ENCODE measurements at regions not wholly inside any gene's neighbourhood (a gene's known extent, or its start where the extent isn't known, plus 50 kb on each side); places are given as distances from the start of the nearest gene placed in this dataset.
"Not testable (repeated sequence)": the region's sequence is repeated elsewhere in the genome, so short reads cannot be mapped to it uniquely, and the experiment has no call there.

DNA sequence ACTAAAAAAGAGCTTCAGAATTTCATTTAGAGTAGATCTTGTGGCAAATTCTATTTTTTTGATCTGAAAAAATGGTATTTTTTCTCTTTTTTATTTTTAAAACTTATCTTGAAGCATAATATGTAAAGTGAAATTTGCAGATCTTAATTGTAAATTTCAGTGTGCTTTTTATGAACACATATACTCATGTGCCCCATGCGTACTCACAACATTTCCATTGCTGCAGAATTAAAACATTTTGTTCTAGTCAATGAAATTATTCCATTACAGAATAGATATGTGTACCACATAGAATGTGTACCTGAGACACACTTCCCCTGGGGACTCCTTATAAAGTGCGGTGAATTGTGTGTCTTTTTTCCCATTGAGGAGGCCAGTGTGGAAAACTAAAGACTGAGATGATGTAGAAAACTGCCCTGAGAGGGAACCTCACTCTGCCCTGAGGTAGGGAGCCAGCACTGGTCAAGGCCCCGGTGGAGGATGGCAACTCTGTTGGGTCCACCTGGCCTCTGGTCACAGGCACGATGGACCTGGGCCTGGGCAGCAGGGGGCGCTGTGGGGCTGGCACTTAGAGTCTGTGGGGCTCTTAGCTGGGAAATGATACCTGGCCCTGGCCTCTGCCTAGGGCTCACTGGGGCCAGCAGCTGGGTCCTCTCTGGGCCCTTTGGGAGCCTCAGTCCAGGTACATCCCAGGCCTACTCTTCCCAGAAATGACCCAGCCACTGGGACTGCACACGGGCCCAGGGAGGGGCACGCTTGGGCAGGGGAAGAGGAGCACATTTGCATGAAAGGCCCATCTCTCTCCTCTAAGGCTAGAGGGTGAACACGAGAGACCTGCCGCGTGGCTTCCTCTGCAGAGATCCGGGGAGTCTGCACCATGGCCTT is 77.9 kb upstream of the TOP3B start:
- TF ChIP-seq, protein P1, sequence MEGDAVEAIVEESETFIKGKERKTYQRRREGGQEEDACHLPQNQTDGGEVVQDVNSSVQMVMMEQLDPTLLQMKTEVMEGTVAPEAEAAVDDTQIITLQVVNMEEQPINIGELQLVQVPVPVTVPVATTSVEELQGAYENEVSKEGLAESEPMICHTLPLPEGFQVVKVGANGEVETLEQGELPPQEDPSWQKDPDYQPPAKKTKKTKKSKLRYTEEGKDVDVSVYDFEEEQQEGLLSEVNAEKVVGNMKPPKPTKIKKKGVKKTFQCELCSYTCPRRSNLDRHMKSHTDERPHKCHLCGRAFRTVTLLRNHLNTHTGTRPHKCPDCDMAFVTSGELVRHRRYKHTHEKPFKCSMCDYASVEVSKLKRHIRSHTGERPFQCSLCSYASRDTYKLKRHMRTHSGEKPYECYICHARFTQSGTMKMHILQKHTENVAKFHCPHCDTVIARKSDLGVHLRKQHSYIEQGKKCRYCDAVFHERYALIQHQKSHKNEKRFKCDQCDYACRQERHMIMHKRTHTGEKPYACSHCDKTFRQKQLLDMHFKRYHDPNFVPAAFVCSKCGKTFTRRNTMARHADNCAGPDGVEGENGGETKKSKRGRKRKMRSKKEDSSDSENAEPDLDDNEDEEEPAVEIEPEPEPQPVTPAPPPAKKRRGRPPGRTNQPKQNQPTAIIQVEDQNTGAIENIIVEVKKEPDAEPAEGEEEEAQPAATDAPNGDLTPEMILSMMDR (IDR thresholded peaks at IDR 0.05): peak; percentile 77
- H3K27ac Mint-ChIP-seq: no peak overlapping the region
- peaks cover 11% of the 10 kb centered on the region for H3K9me3 Mint-ChIP-seq
- H3K27me3 Mint-ChIP-seq (ENCODE audit: low read depth, poor library complexity): peaks cover 47% of the 10 kb centered on the region
- peaks cover 22% of the 10 kb centered on the region for H3K4me1 Mint-ChIP-seq
- H3K36me3 Mint-ChIP-seq (ENCODE audit: low read depth): peaks cover 4% of the 10 kb centered on the region
- peak; percentile 86 for DNase-seq
- H3K4me3 Mint-ChIP-seq: no peak overlapping the region

DNA sequence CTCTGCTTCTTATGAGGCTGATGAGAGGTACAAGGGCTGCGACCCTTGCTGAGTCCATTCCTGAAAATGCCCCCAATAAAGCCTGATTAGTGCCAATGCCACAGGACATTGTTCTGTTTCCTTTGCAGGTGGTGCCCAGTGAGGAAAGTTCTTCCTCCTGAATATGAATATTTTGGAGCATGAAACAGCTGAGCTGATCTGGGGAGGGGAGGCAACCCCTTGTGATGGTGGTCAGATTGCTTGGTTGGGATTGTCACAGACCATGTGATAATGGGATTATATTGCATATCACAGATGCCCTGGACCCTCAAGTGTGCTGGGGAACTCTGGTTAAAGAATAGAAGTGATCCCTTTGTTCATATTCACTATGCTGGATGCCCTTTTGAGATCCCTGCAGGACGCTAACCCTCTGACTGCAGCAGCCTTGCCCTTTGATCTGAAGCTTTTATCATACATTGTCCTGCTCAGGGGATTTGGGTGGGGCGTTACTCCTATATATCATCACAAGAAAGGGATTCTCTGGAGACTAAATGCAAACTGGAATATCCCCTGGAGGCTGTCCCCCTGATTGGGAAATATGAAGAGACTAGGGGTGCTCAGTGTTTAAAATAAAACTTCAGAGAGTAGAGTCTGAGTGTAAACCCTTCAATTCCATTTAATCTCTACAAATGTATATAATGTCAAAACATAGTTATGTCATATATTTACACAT is 76.9 kb upstream of the TOP3B start:
- Mint-ChIP-seq H3K4me1 (peaks cover 22% of the 10 kb centered on the region), H3K9me3 (peaks cover 13% of the 10 kb centered on the region), H3K27ac (no peak overlapping the region), H3K27me3 (ENCODE audit: low read depth, poor library complexity) (peaks cover 40% of the 10 kb centered on the region), H3K4me3 (no peak overlapping the region), H3K36me3 (ENCODE audit: low read depth) (peaks cover 4% of the 10 kb centered on the region)
- TF ChIP-seq, protein P1 (IDR thresholded peaks at IDR 0.05): no peak
- no peak for DNase-seq

DNA sequence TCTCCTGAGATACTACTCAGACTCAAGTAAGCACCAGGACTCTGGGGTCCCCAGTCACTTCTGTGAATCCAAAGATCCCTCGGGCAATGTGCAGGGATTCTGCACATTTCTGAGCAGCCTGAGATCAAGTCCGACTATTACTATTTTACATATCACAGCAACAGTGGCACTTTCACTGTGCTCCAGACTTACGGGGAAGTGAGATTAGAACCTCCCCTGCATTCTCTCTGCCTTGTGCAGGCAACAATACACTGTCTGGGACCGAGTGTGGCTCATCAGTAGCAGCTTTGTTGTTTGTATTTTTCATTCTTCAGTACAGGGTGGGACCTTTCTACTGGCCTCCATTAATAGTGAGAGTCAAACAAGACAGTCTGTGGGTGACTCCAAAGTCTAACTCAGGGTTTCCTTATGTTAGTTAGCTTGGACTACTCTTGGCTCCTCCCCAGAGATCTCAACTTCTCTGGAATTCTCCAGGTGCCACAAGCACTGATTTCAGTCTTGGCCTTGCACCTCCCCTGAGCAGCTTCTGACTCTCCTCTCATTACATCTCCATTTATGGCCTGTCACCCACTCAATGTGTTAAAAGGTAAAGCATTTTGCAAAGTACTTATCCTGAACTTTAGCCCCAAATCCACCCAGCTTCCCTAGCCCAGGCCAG is 76.2 kb upstream of the TOP3B start:
- TF ChIP-seq, protein P1 (IDR thresholded peaks at IDR 0.05): no peak
- H3K9me3 Mint-ChIP-seq: peaks cover 19% of the 10 kb centered on the region
- peaks cover 4% of the 10 kb centered on the region for H3K36me3 Mint-ChIP-seq (ENCODE audit: low read depth)
- H3K4me3 Mint-ChIP-seq: no peak overlapping the region
- no peak for DNase-seq
- H3K27me3 Mint-ChIP-seq (ENCODE audit: low read depth, poor library complexity): peaks cover 37% of the 10 kb centered on the region
- H3K4me1 Mint-ChIP-seq: peaks cover 22% of the 10 kb centered on the region
- no peak overlapping the region for H3K27ac Mint-ChIP-seq

DNA sequence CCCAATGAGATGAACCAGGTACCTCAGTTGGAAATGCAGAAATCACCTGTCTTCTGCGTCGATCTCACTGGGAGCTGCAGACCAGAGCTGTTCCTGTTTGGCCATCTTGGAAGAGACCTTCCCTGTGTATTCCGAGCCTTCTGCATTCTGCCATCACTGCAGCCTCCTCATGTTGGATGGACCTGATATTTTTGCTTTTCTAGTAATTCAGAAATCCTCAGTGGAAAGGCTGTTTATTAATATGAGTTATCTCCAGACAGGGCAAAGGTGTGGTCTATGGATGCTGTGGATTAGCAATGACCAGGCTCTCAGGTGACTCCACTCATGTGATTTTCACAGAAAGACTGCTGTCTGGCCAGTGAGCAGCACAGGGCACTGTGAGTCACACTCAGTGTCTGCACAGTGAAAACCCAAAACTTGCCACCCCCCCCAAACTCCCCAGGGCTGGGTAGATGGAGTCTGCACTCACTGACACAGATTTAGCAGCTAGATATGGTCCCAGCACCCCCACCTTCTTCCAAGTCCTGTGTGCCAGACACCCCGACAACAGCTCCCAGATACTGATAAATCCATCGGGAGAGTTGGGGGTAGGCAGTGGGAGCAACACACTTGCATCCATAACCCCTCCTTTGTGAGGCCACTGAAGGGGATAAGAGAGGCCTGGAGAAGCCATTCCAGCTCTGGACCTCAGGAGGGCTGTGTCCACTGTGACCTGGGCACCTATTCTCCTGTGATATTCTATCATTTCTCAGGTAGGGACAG is 75.2 kb upstream of the TOP3B start:
- Mint-ChIP-seq H3K36me3 (ENCODE audit: low read depth) (peaks cover 4% of the 10 kb centered on the region), H3K4me1 (peaks cover 22% of the 10 kb centered on the region), H3K27me3 (ENCODE audit: low read depth, poor library complexity) (peaks cover 35% of the 10 kb centered on the region), H3K4me3 (no peak overlapping the region), H3K27ac (no peak overlapping the region), H3K9me3 (peaks cover 21% of the 10 kb centered on the region)
- no peak for DNase-seq
- TF ChIP-seq, protein P1 (IDR thresholded peaks at IDR 0.05): no peak

DNA sequence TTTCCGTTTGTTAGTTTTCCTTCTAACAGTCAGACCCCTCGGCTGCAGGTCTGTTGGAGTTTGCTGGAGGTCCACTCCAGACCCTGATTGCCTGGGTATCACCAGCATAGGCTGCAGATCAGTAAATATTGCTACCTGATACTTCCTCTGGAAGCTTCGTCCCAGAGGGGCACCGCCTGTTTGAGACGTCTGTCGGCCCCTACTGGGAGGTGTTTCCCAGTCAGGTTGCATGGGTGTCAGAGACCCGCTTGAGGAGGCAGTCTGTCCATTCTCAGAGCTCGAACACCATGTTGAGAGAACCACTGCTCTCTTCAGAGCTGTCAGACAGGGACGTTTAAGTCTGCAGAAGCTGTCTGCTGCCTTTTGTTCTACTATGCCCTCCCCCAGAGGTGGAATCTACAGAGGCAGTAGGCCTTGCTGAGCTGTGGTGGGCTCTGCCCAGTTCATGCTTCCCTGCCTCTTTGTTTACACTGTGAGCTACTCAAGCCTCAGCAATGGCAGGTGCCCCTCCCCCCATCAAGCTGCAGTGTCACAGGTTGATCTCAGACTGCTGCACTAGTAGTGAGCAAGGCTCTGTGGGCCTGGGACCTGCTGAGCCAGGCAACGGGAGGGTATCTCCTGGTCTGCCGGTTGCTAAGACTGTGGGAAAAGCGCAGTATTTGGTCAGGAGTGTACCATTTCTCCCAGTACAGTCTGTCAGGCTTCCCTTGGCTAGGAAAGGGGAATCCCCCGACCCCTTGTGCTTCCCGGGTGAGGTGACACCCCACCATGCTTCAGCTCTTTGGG is 74.4 kb upstream of the TOP3B start:
- not testable (repeated sequence) for H3K27ac Mint-ChIP-seq; H3K36me3 Mint-ChIP-seq (ENCODE audit: low read depth)
- H3K9me3 Mint-ChIP-seq: peaks cover 26% of the 10 kb centered on the region

DNA sequence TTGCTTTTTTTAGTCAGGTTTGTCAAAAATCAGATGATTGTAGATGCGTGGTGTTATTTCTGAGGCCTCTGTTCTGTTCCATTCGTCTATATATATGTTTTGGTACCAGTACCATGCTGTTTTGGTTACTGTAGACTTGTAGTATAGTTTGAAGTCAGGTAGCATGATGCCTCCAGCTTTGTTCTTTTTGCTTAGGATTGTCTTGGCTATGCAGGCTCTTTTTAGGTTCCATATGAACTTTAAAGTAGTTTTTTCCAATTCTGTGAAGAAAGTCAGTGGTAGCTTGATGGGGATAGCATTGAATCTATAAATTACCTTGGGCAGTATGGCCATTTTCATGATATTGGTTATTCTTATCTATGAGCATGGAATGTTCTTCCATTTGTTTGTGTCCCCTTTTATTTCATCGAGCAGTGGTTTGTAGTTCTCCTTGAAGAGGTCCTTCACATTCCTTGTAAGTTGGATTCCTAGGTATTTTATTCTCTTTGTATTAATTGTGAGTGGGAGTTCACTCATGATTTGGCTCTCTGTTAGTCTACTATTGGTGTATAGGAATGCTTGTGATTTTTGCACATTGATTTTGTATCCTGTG is 70.1 kb upstream of the TOP3B start:
- not testable (repeated sequence) for H3K27ac Mint-ChIP-seq; H3K36me3 Mint-ChIP-seq (ENCODE audit: low read depth); H3K4me3 Mint-ChIP-seq; DNase-seq
- peaks cover 26% of the 10 kb centered on the region for H3K9me3 Mint-ChIP-seq
- peaks cover 14% of the 10 kb centered on the region for H3K4me1 Mint-ChIP-seq
- peaks cover 41% of the 10 kb centered on the region for H3K27me3 Mint-ChIP-seq (ENCODE audit: low read depth, poor library complexity)

More for the DNA sequence above, 74.4 kb upstream of the TOP3B start:
- Mint-ChIP-seq H3K27me3 (ENCODE audit: low read depth, poor library complexity) (peaks cover 41% of the 10 kb centered on the region), H3K4me1 (peaks cover 22% of the 10 kb centered on the region), H3K4me3 (peak overlapping the region; percentile 38)
- DNase-seq: peak; percentile 44

DNA sequence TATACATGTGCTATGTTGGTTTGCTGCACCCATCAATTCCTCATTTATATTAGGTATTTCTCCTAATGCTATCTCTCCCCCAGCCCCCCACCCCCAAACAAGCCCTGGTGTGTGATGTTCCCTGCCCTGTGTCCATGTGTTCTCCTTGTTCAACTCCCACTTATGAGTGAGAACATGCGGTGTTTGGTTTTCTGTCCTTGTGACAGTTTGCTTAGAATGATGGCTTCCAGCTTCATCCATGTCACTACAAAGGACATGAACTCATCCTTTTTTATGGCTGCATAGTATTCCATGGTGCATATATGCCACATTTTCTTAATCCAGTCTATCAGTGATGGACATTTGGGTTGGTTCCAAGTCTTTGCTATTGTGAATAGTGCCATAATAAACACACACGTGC is 68.4 kb upstream of the TOP3B start:
- not testable (repeated sequence) for H3K36me3 Mint-ChIP-seq (ENCODE audit: low read depth); H3K4me1 Mint-ChIP-seq; H3K27ac Mint-ChIP-seq; DNase-seq; H3K4me3 Mint-ChIP-seq
- peaks cover 47% of the 10 kb centered on the region for H3K27me3 Mint-ChIP-seq (ENCODE audit: low read depth, poor library complexity)
- peaks cover 23% of the 10 kb centered on the region for H3K9me3 Mint-ChIP-seq
